Activated CD8-positive, alpha-beta memory T cell treated with anti-CD3 and anti-CD28 coated beads for 36 hours (primary cell): ENCODE measurements at regions not wholly inside any gene's neighbourhood (a gene's known extent, or its start where the extent isn't known, plus 50 kb on each side); places are given as distances from the start of the nearest gene placed in this dataset.
"Not testable (repeated sequence)": the region's sequence is repeated elsewhere in the genome, so short reads cannot be mapped to it uniquely, and the experiment has no call there.

Experiments used
- CTCF ChIA-PET: fragments of 350-600 bp; sonication (Branson Sonifier 250); formaldehyde crosslinking; loops from one replicate; lab custom pipeline; 2021; ENCODE audit warnings: antibody characterized with exemption; lab: Charles Lee
- POLR2A ChIA-PET: fragments of 350-600 bp; sonication (Branson Sonifier 250); formaldehyde crosslinking; loops from one replicate; lab custom pipeline; 2021; ENCODE audit warnings: antibody characterized with exemption; lab: Charles Lee

DNA sequence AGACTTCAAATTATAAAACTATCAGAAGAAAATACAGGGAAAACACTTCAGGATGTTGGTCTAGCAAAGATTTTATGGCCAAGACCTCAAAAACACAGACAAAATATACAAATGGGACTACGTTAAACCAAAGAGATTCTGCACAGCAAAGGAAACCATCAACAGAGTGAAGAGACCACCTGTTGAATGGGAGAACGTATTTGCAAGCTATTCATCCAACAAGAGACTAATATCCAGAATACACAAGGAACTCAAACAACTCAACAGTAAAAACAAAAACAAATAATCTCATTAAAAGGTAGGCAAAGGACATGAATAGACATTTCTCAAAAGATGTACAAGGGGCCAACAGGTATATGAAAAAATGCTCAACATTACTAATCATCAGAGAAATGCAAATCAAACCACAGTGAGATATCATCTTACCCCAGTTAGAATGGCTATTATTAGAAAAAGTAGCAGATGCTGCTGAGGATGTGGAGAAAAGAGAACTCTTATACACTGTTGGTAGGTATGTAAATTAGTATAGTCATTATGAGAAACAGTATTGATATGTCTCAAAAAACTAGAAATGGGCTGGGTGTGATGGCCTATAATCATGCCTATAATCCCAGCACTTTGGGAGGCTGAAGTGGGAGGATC is 112.6 kb downstream of the LRIG2 start:
- ChIA-PET POLR2A (no interaction called here), CTCF (no interaction called here)

DNA sequence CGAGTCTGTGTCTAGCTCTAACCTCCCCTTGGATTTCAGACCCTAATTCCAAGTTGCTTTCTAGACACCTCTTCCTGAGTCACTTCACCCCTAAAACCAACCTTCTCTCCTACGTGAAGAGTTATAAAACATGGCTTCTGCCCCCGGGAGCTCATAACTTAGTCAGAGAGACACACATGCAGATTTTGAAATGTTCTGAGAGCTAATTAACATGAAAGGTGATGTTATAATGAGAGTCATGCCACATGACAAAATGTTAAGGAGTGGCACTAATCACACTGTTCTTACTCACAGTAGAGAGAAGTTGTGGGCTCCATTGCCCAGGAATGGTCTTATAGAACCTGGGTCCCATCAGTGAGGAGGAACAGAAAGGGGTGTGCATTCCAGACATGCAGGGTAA is 117.1 kb downstream of the LRIG2 start:
- POLR2A ChIA-PET, result no interaction called here
- CTCF ChIA-PET, result no interaction called here

DNA sequence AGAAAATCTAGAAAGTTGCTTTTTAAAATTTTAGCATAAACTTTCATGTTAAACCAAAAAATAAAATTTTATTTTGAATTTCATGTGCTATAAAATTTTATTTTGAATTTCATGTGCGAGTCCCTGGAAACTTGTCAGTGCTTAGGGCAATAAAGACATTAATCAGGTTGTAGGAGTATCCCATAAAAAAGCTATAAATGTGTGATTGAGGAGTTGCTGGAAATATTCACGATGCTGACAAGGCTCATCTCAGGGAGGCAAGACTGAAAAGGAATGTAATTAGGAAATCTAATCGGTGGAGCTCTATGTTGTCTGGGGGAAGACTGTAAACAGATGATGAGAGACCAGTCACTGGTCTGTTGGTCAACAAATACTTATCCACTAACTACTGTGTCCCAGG is 117.9 kb downstream of the LRIG2 start:
- CTCF ChIA-PET, result no interaction called here
- POLR2A ChIA-PET, result no interaction called here

DNA sequence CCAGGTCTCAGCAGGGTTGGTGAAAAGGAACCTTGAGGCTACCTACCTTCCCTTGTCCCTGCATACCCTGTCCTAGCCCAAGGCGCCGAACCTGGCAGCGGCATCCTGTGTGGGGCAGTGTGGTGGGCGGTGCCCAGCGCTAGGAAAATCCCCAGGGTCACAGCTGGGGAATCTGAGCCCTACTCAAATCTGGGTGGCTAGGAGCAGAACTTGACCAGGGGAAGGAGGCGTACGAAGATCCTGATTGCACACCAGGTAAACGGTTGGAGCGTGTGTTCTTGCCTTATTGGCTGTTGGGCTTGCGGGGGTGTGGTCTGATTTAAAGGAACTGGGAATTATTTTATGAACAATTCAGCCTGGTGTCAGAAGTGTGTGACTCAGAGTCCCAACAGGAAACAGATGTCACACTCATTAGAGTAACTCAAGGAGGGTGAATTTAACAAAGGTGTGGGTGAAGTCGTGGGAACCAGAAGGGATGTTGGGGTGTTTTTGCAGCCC is 118.6 kb downstream of the LRIG2 start:
- ChIA-PET CTCF (no interaction called here), POLR2A (no interaction called here)

DNA sequence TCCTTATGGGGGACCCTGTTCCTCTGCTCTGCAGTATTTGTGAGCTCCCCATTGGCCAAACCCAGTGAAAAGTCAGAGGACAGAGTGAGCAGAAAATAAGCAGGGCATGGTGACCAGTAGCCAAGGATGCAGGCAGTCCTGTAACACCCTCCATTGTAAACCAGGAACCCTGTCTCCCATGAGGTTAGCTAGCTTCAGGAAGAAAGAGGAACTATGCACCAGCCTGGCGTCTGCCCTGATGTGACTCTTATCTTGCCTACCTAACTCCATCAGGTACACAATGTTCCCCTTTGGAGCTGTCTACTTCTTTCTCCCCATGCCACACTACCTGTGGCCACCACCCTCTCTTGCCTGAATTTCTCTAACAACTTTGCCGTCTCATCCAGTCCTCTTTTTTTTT is 119.2 kb downstream of the LRIG2 start:
- CTCF ChIA-PET, result no interaction called here
- POLR2A ChIA-PET, result no interaction called here

DNA sequence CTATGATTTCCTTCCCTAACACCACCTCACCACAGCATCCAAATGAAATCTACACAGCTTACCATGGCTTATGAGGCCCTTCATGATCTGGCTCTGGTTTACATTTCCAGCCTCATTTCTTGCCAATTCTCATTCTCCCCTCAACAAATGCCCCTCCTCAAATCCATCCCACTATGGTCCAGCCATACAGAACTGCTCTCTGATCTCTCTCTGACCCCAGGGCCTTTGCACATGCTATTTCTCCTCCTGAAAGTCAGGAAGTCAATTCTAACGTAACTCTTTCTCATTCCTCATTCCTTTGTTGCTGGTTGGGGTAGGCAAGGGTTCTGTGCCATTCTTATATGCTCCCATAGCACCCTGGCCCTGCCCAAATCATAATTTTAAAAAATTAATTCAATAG is 120.0 kb downstream of the LRIG2 start:
- CTCF ChIA-PET, result no interaction called here
- POLR2A ChIA-PET, result no interaction called here

DNA sequence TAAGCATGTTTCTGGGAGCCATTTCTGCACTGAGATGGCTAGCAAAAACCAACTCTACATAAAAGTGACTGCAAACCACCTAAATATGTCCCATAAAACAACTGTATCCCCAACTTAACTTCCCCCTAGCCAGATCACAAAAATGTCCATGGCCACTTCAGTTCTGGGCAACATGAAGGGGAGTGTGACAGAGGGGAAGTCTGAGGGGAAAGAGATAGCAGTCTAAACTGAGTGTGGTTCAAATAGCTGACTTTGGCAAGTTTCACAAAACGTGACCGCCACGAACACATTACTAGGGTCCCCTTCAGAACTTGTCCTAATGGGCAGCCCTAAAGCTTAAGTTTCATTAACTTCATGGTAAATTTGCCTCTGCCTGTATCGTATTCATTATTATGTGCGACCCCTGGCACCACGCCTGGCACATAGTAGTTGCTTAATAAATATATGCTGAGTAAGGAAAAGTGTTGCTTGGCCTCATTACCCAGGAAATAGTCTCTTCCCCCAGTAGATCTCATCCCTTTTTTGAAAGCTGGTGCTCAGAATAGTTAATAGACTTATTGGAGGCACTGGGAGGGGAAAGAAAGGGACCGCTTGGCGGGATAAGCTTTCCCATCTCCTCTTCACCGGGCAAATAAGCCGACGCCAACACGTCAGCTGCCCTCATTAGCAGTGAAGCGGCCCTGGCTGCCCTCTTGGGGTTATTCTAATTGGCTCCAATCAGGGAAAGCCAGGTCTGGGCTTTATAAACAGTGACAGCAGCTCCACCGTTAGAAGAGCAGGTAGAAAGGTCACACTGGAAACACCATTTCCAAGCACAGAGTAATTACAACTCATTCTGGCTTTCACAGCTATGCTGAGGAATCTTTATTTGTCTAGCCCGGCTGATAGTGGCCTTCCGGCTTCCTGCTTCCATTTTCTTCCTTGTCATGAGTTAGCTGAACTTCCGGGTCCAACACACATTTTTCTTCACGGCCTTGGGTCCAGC is 122.1 kb downstream of the LRIG2 start:
- ChIA-PET POLR2A (no interaction called here), CTCF (no interaction called here)

DNA sequence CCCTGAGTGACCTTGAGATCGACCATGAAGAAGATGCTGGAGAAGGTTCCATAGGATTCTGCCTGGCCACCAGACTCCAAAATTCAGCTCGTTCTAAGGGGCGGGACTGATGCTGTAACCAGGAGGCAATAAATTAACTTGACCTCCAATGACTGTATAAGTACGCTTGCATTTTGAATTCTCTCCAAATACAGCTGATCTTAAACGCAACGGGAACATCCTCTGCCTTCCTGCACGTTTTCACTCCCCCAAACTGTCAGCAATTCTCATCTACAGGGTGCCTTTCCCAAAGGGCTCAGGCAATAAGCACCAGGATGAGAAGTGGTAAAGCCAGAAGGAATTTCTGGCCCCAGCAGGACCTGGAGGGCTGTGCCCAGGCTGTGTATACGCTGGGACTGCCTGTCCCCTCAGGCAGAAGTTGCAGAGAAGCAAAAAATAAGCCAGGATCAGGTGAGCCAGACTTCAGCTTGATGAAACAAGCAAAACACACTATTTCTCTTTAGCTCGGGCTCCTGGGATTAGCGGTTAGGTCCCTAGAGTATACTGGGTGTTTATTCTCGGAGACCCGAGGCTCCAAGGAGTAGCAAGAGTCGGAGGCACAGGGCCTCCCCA is 124.8 kb downstream of the LRIG2 start:
- POLR2A ChIA-PET, result no interaction called here
- CTCF ChIA-PET, result no interaction called here

DNA sequence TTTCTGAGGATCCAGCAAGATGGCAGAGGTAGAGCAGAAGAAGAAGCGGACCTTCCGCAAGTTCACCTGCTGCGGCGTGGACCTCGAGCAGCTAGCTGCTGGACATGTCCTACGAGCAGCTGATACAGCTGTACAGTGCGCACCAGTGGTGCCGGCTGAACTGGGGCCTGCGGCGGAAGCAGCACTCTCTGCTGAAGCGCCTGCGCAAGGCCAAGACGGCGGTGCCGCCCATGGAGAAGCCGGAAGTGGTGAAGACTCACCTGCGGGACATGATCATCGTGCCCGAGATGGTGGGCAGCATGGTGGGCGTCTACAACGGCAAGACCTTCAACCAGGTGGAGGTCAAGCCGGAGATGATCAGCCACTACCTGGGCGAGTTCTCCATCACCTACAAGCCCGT is 125.8 kb downstream of the LRIG2 start:
- CTCF ChIA-PET, result no interaction called here
- POLR2A ChIA-PET, result no interaction called here

DNA sequence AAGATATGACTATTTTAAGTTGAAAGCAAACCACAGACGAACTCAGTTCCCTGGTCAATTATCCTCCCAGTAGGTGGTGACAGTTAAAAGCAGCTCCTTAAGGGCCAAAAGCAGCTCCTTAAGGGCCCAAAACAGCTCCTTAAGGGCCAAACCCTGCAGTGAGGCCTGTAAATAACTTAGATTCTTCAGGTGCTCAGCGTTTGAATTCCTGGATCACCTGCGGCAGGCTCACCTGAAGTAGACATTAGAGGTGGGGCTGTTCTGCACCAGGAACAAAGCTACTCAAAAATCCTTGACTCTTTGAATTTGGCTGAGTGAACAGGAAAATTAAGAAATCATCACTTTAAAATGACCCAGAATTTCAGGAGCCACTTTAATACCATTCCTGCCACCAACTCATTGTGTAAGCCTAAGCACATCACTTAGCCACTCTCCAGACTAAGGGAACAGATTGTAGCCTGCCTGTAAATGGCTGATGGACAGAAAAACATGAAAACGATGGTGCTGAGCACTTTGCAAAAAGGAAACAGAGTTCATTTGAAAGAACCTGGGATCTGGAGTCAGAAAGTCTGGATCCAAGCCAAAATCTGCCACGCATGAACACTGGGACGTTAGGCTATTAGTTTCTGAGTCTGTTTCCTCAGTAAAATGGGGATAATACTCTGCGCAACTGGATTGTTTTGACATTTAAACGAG is 126.9 kb downstream of the LRIG2 start:
- ChIA-PET POLR2A (no interaction called here), CTCF (no interaction called here)

DNA sequence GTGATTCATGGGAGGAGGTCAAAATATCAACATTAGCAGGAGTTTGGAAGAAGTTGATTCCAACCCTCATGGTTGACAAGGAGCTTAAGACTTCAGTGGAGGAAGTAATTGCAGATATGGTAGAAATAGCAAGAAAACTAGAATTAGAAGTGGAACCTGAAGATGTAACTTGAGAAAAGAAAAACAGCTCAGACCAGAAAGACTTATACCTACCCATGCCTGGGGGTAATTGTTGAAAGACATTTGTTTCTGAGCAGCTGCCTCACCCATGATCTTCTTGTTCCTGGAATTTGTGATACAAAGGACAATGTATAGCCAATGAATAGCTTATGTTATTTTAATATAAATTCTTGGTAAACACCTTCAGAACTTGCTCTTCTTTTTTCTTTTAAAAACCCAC is 128.6 kb downstream of the LRIG2 start:
- ChIA-PET POLR2A (no interaction called here), CTCF (no interaction called here)

DNA sequence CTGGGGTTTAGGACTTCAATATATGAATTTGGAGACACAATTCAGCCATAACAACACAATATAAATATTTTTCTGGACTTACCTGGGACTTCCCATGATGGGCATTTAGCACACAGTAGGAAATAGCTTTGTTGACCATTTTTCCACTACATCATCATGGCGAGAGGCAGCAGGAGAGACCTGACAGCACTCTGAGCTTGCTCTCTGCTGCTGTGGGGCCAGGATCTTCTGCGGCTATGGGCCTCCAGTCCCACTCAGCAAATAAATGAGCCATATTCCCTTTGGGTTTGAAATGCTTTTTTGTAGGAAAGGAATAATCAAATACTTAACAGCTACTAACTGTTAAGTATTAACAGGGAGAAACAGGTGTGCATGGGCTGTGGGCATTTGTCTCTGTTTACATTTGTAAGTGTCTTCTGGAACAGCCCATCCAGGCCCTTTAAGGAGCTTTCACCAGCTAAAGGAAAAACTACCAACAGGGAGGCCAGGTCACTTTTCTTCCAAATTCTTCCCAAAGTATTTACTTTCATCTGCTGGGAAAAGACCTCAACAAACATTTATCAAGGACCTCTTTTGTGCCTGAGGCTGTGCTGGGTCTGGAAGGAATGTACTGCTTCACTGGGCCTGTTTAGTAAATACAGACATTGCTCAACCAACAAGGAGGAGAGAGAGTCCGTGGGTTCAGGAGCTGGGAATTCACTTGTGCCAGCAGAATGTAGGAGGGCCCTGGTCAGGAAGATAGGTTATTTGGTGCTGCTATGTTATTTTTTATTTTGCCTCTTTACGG is 133.2 kb downstream of the LRIG2 start:
- POLR2A ChIA-PET, result no interaction called here
- CTCF ChIA-PET, result no interaction called here

DNA sequence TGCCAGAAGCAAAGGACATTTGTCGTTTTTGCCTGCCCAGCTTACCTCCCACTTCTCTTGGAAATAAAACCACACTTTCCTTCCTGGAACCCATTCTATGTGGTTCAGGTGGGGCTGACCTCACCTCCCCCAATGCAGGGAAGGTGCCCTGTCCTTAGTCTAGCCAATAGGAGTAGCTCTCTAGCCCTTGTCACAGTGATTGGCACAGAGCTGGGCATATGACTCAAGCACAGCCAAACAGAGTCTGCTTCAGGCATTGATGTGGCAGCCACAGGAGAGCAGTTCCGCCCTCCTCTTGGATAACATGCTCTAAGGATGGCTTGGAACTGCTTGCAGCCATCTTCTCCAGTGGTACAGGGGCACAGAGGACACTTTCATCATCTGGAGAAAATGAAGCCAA is 134.0 kb downstream of the LRIG2 start:
- ChIA-PET POLR2A (no interaction called here), CTCF (no interaction called here)

DNA sequence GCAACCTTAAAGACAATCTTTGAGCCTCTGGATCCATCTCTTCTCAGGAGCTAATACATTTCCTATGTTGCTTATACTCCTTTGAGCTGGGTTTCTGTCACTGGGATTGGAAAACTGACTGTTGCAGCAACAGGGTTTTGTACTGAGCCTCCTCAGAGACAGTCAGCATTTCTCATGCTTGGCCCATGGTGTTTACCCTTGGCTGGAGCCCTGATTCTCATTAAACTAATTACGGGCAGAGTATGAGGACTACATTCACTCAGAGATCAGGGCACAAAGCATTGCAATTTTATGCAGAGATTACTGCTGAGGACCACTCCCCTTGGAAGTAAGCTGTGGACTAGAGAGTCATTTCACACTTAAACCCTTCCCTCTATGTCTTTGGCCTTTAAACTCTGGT is 134.5 kb downstream of the LRIG2 start:
- CTCF ChIA-PET, result no interaction called here

DNA sequence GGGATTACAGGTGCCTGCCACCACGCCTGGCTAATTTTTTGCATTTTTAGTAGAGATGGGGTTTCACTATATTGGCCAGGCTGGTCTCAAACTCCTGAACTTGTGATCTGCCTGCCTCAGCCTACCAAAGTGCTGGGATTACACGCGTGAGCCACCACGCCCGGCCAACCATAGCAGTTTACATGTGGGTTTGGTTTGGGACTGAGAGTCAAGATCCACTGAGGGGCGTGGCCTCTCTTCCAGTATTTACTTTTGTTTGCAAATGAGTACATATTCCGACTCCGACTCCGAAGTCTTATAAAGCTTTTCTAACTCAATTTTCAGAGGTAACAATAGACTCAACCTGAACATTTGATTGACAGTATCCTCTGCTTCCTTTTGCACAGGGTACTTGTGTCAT is 135.4 kb downstream of the LRIG2 start:
- POLR2A ChIA-PET, CTCF ChIA-PET: not testable (repeated sequence)

More for the DNA sequence above, 134.5 kb downstream of the LRIG2 start:
- POLR2A ChIA-PET, result no interaction called here

DNA sequence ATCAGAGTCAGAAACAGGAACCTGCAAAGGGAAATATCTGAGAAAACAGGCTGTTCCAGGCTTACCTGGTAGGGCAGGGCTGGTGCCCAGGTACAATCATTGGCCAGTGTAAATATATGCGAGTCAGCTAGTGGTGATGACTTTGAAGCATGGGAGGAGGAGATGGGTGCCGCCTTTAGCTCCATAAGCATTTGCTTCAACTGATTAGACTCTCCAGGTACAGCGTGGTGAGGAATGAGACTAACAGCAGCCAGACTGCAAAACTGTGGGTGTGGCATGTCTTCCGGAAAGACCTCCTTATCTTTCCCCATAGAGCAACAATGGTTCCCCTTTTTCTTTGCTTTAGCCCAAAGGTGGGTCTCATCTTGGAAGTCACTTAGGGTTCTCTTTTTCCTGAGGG is 137.2 kb downstream of the LRIG2 start:
- CTCF ChIA-PET, result no interaction called here
- POLR2A ChIA-PET, result no interaction called here

DNA sequence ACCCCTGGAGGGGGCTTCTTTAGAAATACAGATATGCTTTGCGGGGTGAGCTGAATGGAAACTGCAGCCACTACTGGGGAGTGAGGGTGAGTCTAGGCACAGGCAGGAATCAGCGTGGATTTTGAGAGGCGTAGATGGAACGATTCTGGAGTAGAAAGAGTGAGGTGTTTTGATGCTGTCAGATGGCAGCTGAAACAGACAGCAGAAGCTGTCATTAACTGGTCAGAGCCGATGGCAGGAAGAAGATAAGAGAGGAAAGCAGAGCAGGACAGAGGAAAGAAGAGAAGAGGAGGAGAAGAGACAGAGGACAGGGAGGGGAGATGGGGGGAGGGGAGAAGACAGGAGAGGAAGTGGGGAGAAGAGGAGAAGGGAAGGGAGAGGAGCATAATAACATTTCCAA is 138.5 kb downstream of the LRIG2 start:
- ChIA-PET CTCF (no interaction called here), POLR2A (no interaction called here)

DNA sequence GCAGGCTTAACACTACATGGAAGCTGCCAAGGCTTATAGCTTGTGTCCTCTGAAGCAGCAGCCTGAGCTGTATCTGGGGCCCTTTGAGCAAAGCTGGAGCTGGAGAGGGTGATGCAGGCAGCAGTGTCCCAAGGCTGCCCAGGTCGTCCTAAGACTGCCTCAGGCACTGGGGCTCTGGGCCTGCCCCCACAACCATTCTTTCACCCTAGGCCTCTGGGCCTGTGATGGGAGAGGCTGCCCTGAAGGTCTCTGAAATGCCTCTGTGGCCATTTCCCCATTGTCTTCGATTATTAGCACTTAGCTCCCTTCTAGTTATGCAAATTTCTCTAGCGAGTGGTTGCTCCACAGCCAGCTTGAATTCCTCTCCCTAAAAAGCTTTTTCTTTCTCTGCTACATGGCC is 142.0 kb downstream of the LRIG2 start:
- ChIA-PET CTCF (no interaction called here), POLR2A (no interaction called here)

DNA sequence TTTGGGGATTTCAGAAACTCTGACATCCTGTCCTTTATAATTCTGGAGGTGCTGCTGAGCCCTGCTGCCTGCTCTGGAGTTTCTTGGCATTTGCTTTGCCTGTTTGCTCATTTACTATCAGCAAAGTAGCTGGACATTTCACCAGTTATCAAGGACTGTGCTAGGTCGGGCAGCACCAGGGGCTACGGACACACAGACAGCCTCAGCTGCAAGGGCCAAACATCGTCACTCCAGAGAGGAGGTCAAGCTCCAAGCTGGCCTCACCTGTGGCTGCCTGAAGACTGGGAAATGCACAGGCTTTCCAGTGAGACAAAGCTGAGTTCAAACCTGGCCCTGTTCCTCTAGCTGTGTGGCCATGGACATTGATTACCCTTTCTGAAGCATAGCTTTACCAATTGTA is 143.7 kb downstream of the LRIG2 start:
- ChIA-PET POLR2A (no interaction called here), CTCF (no interaction called here)
